ENCODE measurements at regions not wholly inside any gene's neighbourhood (a gene's known extent, or its start where the extent isn't known, plus 50 kb on each side); places are given as distances from the start of the nearest gene placed in this dataset.

DNA sequence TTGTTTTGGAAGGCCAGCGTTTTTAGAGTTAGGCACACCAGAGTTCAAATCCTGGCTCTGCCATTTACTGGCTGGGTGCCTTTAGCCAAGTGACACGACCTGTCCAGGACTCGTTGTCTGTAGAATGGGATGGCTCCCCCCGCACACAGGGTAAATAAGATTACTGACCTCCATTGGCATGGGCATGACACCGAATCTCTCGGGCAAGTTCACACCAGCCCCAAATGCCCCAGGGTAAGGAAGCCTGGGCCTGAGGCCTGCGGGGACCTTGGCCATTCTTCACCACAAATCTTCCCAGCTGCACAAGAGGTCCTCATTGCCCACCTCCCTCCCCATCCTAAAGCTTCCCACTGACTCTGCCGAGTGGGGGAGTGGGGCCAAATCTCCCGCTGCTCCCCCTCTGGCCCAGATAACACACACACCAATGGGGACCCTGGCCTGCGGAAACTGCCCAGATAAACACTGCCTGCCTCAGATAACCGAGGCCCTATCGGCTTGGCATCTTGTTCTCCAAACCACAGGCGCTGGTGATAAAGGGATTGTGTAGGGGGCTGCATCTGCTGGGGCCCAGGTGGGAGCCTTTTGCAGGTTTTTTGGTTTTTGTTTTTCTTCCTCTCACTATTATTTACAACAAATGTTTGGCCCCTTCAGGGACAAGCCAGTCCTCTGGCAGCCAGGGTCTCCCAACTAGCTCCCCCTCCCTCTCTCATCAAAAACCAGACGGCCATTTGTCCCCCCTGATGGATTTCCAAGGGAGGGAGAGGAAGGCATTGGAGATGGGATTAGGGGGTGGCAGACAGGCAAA, 75.0 kb upstream of the LHX1 start:
- in situ Hi-C loops (cut with HindIII; ENCODE audit: low sequenced_read_pairs), result no loop called here
- no peak for DNase-seq (ENCODE audit: low read depth)
- H3K4me3 ChIP-seq (ENCODE audit: low read depth, low read length), result no peak overlapping the region
- TF ChIP-seq CTCF (IDR thresholded peaks at IDR 0.05; ENCODE audit: low read depth, low read length, missing control alignments), result no peak

DNA sequence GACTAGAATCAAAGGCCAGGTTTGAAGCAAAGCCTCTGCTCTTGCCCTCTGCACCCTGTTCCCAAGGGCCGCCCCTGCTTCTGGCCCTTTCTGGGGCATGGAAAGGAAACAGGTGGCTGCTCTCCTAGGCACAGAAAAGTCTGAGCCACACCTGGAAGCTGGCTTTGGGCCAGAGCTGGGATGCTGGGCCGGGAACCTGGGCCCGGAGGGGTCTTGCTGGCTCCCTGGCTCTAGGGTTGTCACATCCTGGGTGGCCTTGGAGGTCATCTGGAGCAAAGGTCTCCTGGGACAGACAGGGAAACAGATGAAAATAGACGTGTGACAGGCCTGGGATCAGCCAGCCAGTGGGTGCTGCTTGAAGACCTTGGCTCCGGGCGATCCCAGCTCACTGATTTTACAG, 74.1 kb upstream of the LHX1 start:
- TF ChIP-seq CTCF (IDR thresholded peaks at IDR 0.05; ENCODE audit: low read depth, low read length, missing control alignments), result no peak

GRCh38 chr17:36863676-36864612, 73.3 kb upstream of the LHX1 start:
- no peak overlapping the region for H3K4me3 ChIP-seq (ENCODE audit: low read depth, low read length)
- TF ChIP-seq CTCF (IDR thresholded peaks at IDR 0.05; ENCODE audit: low read depth, low read length, missing control alignments), result no peak
- no peak for DNase-seq (ENCODE audit: low read depth)
- in situ Hi-C loops (cut with HindIII; ENCODE audit: low sequenced_read_pairs), result no loop called here

More for the DNA sequence above, 74.1 kb upstream of the LHX1 start:
- no peak overlapping the region for H3K4me3 ChIP-seq (ENCODE audit: low read depth, low read length)
- DNase-seq (ENCODE audit: low read depth), result no peak
- in situ Hi-C loops (cut with HindIII; ENCODE audit: low sequenced_read_pairs), result no loop called here

- in situ Hi-C loops (cut with HindIII; ENCODE audit: low sequenced_read_pairs), result no loop called here
- no peak for DNase-seq (ENCODE audit: low read depth)
- H3K4me3 ChIP-seq (ENCODE audit: low read depth, low read length), result no peak overlapping the region
- TF ChIP-seq CTCF (IDR thresholded peaks at IDR 0.05; ENCODE audit: low read depth, low read length, missing control alignments), result no peak
Measured at GRCh38 chr17:36864827-36865430, 72.3 kb upstream of the LHX1 start.

- in situ Hi-C loops (cut with HindIII; ENCODE audit: low sequenced_read_pairs), result no loop called here
- no peak overlapping the region for H3K4me3 ChIP-seq (ENCODE audit: low read depth, low read length)
- DNase-seq (ENCODE audit: low read depth), result no peak
- no peak for TF ChIP-seq CTCF (IDR thresholded peaks at IDR 0.05; ENCODE audit: low read depth, low read length, missing control alignments)
Measured at GRCh38 chr17:36867716-36868341, 69.4 kb upstream of the LHX1 start.

DNA sequence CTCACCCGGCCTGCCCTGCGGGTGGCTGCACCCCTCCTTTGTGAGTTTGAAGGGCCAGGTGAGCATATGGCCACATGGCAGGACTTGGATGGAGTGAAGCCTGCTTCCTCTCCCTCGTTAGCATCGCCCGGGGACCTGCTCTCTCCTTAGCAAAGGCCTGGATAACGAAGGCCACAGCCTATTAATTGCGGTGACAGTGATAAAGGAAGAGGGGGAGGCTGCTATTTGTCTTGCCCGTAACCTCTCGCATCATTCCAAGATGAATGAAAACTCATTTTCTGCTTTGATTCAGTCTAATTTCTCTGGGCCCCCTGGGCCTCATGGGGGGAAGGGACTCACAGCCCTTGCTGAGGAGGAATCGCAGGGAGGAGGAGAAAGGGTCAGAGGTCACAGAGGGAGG, 68.5 kb upstream of the LHX1 start:
- no peak overlapping the region for H3K4me3 ChIP-seq (ENCODE audit: low read depth, low read length)
- DNase-seq (ENCODE audit: low read depth), result no peak
- in situ Hi-C loops (cut with HindIII; ENCODE audit: low sequenced_read_pairs), result no loop called here
- no peak for TF ChIP-seq CTCF (IDR thresholded peaks at IDR 0.05; ENCODE audit: low read depth, low read length, missing control alignments)

Measured in astrocyte of the cerebellum (primary cell).